SK-N-SH (cell line): ENCODE measurements at regions not wholly inside any gene's neighbourhood (a gene's known extent, or its start where the extent isn't known, plus 50 kb on each side); places are given as distances from the start of the nearest gene placed in this dataset.
"Not testable (repeated sequence)": the region's sequence is repeated elsewhere in the genome, so short reads cannot be mapped to it uniquely, and the experiment has no call there.

Source experiments
- CTCF ChIA-PET: fragments of 300-600, 350-600 bp; formaldehyde crosslinking; extraction: SDS; loops from one replicate; lab custom pipeline; 2021; lab: Yijun Ruan, JAX
- POLR2A ChIA-PET: fragments of 350-600 bp; sonication (Branson Sonifier 250); formaldehyde crosslinking; extraction: SDS; loops from one replicate; lab custom pipeline; 2020; ENCODE audit warnings: antibody characterized with exemption, inconsistent platforms; lab: Yijun Ruan, JAX
- DNase-seq: peaks from one replicate; pipeline ENCODE4 v3.0.0; 2012
- H2AFZ ChIP-seq: fragments of 200-600 bp; sonication (generic); 2 replicates; pipeline ENCODE4 v1.8.1; 2016; ENCODE audit warnings: antibody characterized with exemption, mild to moderate bottlenecking, low read depth
- H3F3A ChIP-seq: fragments of 200-600 bp; sonication (generic); replicated peaks from 2 replicates; pipeline ENCODE3; 2016; ENCODE audit warnings: antibody characterized with exemption, mild to moderate bottlenecking; ENCODE audit not compliant: insufficient read depth
- H3K27ac ChIP-seq, 2 experiments: fragments of 200-500 bp in 1 of 2; fragments of 200-600 bp in 1 of 2; sonication (Bioruptor generic) in 1 of 2; sonication (generic), shearing (Covaris generic) in 1 of 2; 2 replicates each; pipeline versions ENCODE4 v1.5.1 to v1.6.1; 2014 to 2016; ENCODE audit warnings: low read depth in 2 of 2, inconsistent platforms in 1 of 2, low read length in 1 of 2, mild to moderate bottlenecking in 1 of 2, mixed read lengths in 1 of 2
- H3K27me3 ChIP-seq: fragments of 200-600 bp; sonication (generic), shearing (Covaris generic); 2 replicates; pipeline ENCODE4 v1.6.1; 2016; ENCODE audit warnings: mixed run types; ENCODE audit not compliant: insufficient read depth
- H3K36me3 ChIP-seq, 2 experiments: fragments of 200-500 bp in 1 of 2; fragments of 200-600 bp in 1 of 2; sonication (Bioruptor generic) in 1 of 2; sonication (generic) in 1 of 2; replicated peaks in 1 of 2; 2 replicates each; pipeline versions ENCODE3 to v1.5.1; 2014 to 2016; ENCODE audit warnings: low read length in 1 of 2, mild to moderate bottlenecking in 1 of 2; ENCODE audit not compliant: insufficient read depth in 2 of 2, control insufficient read depth in 1 of 2
- H3K4me1 ChIP-seq, 2 experiments: fragments of 200-500 bp in 1 of 2; fragments of 200-600 bp in 1 of 2; sonication (Bioruptor generic) in 1 of 2; sonication (generic), shearing (Covaris generic) in 1 of 2; 2 replicates each; pipeline versions ENCODE4 v1.5.1 to v1.6.1; 2014 to 2016; ENCODE audit warnings: low read depth in 1 of 2, low read length in 1 of 2, mixed run types in 1 of 2; ENCODE audit not compliant: insufficient read depth in 2 of 2, control insufficient read depth in 1 of 2
- H3K4me2 ChIP-seq: fragments of 200-600 bp; sonication (generic), shearing (Covaris generic); 2 replicates; pipeline ENCODE4 v1.6.1; 2017; ENCODE audit warnings: mixed run types
- H3K4me3 ChIP-seq, 2 experiments: fragments of 200-500 bp in 1 of 2; fragments of 200-600 bp in 1 of 2; sonication (Bioruptor generic) in 1 of 2; sonication (generic), shearing (Covaris generic) in 1 of 2; 2 replicates each; pipeline versions ENCODE4 v1.5.1 to v1.8.1; 2014 to 2016; ENCODE audit warnings: low read depth in 2 of 2, inconsistent platforms in 1 of 2, low read length in 1 of 2, mild to moderate bottlenecking in 1 of 2, mixed read lengths in 1 of 2, moderate library complexity in 1 of 2
- H3K79me2 ChIP-seq: fragments of 200-600 bp; sonication (generic); 2 replicates; pipeline ENCODE4 v1.8.1; 2017; ENCODE audit warnings: mild to moderate bottlenecking; ENCODE audit not compliant: insufficient read depth
- H3K9ac ChIP-seq: fragments of 200-600 bp; sonication (generic); 2 replicates; pipeline ENCODE4 v1.6.1; 2017; ENCODE audit warnings: mixed run types
- H3K9me2 ChIP-seq: fragments of 200-600 bp; sonication (generic); 2 replicates; pipeline ENCODE4 v1.6.1; 2017; ENCODE audit warnings: mixed run types
- H3K9me3 ChIP-seq: fragments of 200-600 bp; sonication (generic); 2 replicates; pipeline ENCODE4 v1.6.1; 2017; ENCODE audit warnings: mixed run types, mild to moderate bottlenecking, moderate library complexity
- H4K20me1 ChIP-seq: fragments of 200-600 bp; sonication (generic); 2 replicates; pipeline ENCODE4 v1.6.1; 2017; ENCODE audit warnings: mild to moderate bottlenecking, mixed run types; ENCODE audit not compliant: insufficient read depth
- WGBS: methylation state at CpG from one replicate; pipeline ENCODE4 v1.1.6; 2017; ENCODE audit warnings: low lambda C conversion rate; 5-methylcytosine and 5-hydroxymethylcytosine counted together

GRCh38 chr16:88182967-88183881, 199.5 kb upstream of the ZNF469 start:
- H2AFZ ChIP-seq, H3K79me2 ChIP-seq, H3K9me3 ChIP-seq, H3F3A ChIP-seq, H3K27me3 ChIP-seq, POLR2A ChIA-PET, H3K27ac ChIP-seq, H3K36me3 ChIP-seq, H4K20me1 ChIP-seq, H3K9ac ChIP-seq, CTCF ChIA-PET, DNase-seq, H3K9me2 ChIP-seq, H3K4me3 ChIP-seq, H3K4me2 ChIP-seq: not testable (repeated sequence)
- H3K4me1 ChIP-seq: peaks cover 0 to 10% of the 10 kb centered on the region in 2 experiments; a peak in 1 of 4 replicates
- 85% methylated on average over 29 of the region's 33 CpGs for WGBS

GRCh38 chr16:88184053-88184452, 198.7 kb upstream of the ZNF469 start:
- H3K4me2 ChIP-seq, H2AFZ ChIP-seq, H3K36me3 ChIP-seq, H3K27ac ChIP-seq, DNase-seq, POLR2A ChIA-PET, CTCF ChIA-PET, H3F3A ChIP-seq, H3K4me3 ChIP-seq, H3K27me3 ChIP-seq, H4K20me1 ChIP-seq, H3K9me2 ChIP-seq, H3K9ac ChIP-seq, H3K79me2 ChIP-seq, H3K9me3 ChIP-seq: not testable (repeated sequence)
- H3K4me1 ChIP-seq: peaks cover 0 to 14% of the 10 kb centered on the region in 2 experiments; a peak in 1 of 4 replicates
- 90% methylated on average over 9 of the region's 14 CpGs for WGBS

GRCh38 chr16:88184566-88185355, 198.0 kb upstream of the ZNF469 start:
- H3K27me3 ChIP-seq, H2AFZ ChIP-seq, H4K20me1 ChIP-seq, H3K9me2 ChIP-seq, H3F3A ChIP-seq, H3K4me2 ChIP-seq, CTCF ChIA-PET, POLR2A ChIA-PET, H3K4me3 ChIP-seq, H3K9ac ChIP-seq, DNase-seq, H3K36me3 ChIP-seq, H3K27ac ChIP-seq, H3K9me3 ChIP-seq, H3K79me2 ChIP-seq: not testable (repeated sequence)
- WGBS: 87% methylated on average over 17 of the region's 36 CpGs
- peaks cover 0 to 14% of the 10 kb centered on the region in 2 experiments; a peak in 1 of 4 replicates for H3K4me1 ChIP-seq

GRCh38 chr16:88185406-88185805, 197.4 kb upstream of the ZNF469 start:
- H3K36me3 ChIP-seq, H3K27me3 ChIP-seq, H3K27ac ChIP-seq, H3K9me3 ChIP-seq, CTCF ChIA-PET, H3K9me2 ChIP-seq, H3K4me2 ChIP-seq, H4K20me1 ChIP-seq, H3K79me2 ChIP-seq, H3F3A ChIP-seq, H3K4me3 ChIP-seq, H3K9ac ChIP-seq, POLR2A ChIA-PET, DNase-seq, H2AFZ ChIP-seq: not testable (repeated sequence)
- H3K4me1 ChIP-seq: peaks cover 0 to 14% of the 10 kb centered on the region in 2 experiments; a peak in 1 of 4 replicates
- 84% methylated on average over 6 of the region's 9 CpGs for WGBS

- H3K36me3 ChIP-seq, H3K79me2 ChIP-seq, H3K4me3 ChIP-seq, H3K27me3 ChIP-seq, H3F3A ChIP-seq, CTCF ChIA-PET, H3K9me3 ChIP-seq, DNase-seq, H4K20me1 ChIP-seq, H2AFZ ChIP-seq, H3K9me2 ChIP-seq, H3K9ac ChIP-seq, H3K4me2 ChIP-seq, POLR2A ChIA-PET, H3K27ac ChIP-seq: not testable (repeated sequence)
- H3K4me1 ChIP-seq: peaks cover 0 to 14% of the 10 kb centered on the region in 2 experiments; a peak in 1 of 4 replicates
- WGBS: 90% methylated on average over 17 of the region's 55 CpGs
These were observed 196.5 kb upstream of the ZNF469 start for GRCh38 chr16:88185976-88186888.
